ENCODE measurements at regions not wholly inside any gene's neighbourhood (a gene's known extent, or its start where the extent isn't known, plus 50 kb on each side); places are given as distances from the start of the nearest gene placed in this dataset.

DNA sequence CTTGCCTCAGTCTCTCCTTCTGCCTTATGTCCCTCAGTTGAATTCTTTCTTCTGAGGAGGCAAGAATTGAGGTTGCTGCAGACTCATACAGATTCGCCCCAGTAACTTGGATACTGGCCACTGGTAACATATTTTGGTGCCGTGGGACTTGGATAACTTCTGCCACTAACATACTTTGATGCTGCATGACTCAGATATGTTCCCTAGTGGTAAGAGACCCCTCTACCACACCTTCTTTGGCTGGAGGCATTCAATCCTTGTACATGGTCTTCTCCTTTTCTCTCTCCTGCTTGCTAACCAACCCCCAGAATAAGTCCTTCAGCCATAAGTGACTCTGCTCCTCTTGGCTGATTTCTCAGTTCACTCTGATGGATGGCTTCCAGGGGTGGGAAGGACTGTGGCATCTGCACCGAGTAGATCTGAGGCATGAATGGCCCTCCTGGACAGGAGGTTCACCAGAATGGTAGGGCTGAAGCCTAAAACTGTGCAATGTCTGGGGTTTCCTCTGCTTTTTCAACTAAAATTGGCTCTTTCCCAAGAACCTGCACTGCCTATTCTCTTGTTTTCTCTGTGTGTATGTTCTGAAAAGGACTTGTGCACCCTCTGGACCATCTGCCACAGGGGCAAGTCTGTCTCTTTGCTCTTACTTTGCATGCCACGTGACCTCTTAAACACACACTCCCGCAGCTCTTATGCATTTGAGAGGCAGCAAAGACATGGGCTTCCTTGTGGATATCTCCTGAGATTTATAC, 55.5 kb upstream of the FSTL1 start:
- TF ChIP-seq, protein P1, sequence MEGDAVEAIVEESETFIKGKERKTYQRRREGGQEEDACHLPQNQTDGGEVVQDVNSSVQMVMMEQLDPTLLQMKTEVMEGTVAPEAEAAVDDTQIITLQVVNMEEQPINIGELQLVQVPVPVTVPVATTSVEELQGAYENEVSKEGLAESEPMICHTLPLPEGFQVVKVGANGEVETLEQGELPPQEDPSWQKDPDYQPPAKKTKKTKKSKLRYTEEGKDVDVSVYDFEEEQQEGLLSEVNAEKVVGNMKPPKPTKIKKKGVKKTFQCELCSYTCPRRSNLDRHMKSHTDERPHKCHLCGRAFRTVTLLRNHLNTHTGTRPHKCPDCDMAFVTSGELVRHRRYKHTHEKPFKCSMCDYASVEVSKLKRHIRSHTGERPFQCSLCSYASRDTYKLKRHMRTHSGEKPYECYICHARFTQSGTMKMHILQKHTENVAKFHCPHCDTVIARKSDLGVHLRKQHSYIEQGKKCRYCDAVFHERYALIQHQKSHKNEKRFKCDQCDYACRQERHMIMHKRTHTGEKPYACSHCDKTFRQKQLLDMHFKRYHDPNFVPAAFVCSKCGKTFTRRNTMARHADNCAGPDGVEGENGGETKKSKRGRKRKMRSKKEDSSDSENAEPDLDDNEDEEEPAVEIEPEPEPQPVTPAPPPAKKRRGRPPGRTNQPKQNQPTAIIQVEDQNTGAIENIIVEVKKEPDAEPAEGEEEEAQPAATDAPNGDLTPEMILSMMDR (IDR thresholded peaks at IDR 0.05): no peak
- no peak for TF ChIP-seq POLR2A (IDR thresholded peaks at IDR 0.05)
